NCI-H1105 treated with DMSO at 0.1 percent for 48 hours (cell line): ENCODE measurements at regions not wholly inside any gene's neighbourhood (a gene's known extent, or its start where the extent isn't known, plus 50 kb on each side); places are given as distances from the start of the nearest gene placed in this dataset.

Experiments used
- DNase-seq: peaks from one replicate; lab custom pipeline; 2025; lab: John Stamatoyannopoulos, UW

DNA sequence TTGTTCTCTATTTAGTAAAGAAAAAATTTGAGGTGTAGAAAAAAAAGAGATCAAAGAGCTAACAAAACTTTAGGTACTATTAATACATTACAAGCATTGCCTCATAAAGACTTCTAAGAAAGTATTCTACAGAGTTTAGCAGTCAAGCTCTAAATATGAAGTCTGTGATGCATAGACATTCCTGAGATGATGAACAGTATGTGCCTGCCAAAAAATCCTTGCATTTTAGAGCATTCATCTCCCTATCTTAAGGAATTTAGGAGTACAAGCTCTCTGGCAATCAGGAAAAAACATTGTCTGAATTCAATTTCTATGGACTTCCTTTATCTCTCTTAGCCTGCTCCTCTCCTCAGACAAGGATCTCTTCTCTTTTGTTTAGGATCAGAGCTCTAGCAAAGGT, 202.6 kb upstream of the LRFN5 start:
- DNase-seq: no peak

DNA sequence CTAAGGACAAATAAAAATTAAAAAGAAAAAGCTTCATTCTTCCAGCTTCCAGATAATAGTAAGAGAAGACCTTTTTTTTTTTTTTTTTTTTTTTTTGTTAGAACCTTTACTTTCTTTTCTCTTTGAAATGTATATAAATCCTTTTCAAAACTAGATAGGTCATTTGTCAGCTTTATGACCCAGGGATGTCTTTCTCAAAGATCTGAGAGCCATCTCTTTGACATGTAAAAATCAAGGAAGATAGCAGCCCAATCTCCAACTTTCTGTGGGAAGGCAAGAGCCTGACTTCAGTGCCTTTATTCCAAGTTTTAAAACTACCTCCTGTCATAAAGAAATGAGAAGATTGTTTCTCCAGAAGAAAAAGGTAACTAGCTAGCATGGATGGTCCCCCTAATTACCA, 203.3 kb upstream of the LRFN5 start:
- no peak for DNase-seq

DNA sequence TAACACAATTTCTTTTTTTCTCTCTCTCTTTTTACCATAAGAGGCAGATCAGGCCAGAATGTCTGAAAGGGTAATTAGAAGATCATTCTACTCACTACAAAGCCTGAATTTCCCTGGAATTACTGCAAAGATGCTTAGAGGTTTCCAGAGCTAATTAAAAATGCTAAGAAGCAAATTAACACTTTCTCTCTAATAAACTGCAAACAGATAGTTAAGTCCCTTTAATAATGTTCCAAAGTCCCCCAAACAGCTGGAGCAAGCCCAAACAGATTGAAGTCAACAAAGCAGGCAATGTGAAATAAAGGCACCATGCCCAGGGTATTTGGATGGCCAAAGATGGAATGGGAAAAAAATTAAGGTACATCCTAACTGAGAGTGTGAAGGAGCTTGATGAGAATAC, 208.8 kb upstream of the LRFN5 start:
- peak; percentile 40 for DNase-seq

DNA sequence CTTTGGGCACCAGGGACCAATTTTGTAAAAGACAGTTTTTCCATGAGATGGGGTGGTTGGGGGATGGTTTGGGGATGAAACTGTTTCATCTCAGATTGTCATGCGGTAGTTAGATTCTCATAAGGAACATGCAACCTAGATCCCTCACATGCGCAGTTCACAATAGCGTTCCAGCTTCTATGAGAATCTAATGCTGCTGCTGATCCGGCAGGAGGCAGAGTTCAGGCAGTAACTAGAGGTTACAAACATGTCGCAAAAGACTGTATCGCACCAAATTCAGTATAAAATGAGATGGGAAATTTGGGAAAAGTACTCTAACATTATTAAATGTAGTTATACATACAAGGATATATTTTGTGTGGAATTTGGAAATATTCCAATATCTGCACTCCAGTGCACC, 213.2 kb upstream of the LRFN5 start:
- no peak for DNase-seq

GRCh38 chr14:41392226-41392625, 214.4 kb upstream of the LRFN5 start:
- no peak for DNase-seq

- no peak for DNase-seq
Observed at GRCh38 chr14:41389355-41389754, 217.3 kb upstream of the LRFN5 start.

DNA sequence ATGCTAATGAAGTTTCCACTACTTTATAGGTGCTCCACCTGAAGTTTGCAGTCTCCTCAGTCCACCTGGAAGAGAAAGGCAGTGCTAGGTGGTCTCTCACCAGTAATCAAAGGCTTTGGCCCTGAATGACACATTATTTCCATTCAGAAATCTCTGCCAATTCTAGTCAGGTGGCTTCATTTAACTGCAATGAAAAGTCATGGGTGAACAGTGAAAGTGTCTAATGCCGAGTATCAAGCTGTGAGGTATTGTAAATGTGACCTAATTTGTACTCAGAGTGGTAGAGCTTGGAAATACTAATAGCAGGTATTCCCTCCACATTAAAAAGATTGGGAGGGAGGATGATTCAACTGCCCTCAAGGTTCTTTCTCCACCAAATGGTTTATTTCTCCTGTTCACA, 220.9 kb upstream of the LRFN5 start:
- no peak for DNase-seq

GRCh38 chr14:41380017-41380416, 226.7 kb upstream of the LRFN5 start:
- DNase-seq: no peak

GRCh38 chr14:41378526-41378925, 228.2 kb upstream of the LRFN5 start:
- DNase-seq: no peak

DNA sequence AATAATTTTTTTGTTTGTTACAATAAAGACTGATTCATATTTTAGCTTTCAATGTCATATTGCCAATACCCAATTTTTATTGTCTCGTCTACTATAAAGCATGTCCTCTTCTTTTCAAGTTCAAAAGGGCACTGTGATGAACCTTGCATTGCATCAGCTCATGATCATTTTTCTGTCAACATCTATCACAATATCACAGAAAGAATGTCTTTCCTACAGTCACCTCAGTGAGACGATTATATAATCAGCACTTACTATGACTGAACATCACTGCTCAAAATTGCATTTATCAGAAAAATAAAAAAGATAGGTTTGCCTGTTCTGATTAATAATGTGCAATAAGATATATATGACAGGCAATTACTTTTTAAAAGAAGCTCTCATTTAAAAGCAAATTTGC, 228.7 kb upstream of the LRFN5 start:
- DNase-seq: no peak

DNA sequence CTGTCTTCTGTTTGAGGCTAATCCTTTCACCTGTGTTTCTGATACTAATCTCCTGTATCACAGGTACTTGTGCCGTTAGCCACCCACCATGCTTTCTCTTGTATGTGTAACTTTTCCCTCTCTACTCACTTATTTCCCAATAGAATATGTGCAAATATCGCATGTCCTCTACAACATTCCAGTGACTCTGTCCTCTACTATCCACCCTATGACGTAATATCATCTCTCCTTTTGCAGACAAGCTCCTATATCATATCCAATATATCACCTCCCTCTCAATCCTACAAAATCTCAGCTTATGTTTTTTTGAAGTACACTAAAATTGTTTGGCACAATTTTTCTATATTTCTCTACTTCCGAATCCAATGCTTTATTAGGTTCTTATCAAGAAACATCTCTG, 232.6 kb upstream of the LRFN5 start:
- DNase-seq: no peak

DNA sequence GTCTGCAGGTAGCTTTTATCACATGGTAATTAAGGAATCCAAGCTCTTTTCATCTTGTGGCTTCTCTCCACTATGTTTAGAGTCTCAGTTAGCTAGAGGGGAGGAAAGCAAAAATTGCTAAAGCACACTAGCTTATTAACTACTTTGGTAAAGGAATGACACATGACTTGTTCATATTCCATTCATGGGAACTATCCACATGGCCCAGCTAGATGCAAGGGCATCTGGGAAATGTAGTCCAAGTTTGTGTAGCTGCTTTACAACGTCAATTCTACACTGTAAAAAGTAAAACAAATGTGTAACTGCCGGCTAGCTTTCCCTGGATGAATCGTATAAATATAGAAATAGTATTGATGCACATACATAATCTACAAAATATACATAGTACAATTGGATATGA, 244.5 kb upstream of the LRFN5 start:
- DNase-seq: no peak

- no peak for DNase-seq
Observed at GRCh38 chr14:41360126-41360525, 246.6 kb upstream of the LRFN5 start.

- no peak for DNase-seq
Observed at GRCh38 chr14:41355866-41356265, 250.8 kb upstream of the LRFN5 start.

DNA sequence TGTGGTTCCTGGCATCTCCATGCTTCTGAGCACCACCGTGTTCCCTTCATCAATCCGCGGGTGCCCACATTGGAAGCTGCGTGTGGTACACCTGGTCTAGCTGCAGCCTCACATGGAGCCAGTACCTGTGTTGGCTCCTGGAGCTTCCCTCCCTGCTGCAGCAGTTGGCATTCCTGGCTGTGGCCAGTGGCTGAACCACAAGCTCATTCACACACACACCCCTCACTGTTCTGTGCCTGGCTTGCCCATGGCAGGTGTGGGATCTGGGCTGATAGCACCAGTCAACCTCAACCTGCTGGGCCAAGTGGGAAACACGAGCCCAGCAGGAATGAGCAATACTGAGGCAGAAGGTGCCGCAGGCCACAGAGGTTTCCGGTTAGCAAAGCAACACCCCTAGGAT, 256.2 kb upstream of the LRFN5 start:
- DNase-seq: no peak

DNA sequence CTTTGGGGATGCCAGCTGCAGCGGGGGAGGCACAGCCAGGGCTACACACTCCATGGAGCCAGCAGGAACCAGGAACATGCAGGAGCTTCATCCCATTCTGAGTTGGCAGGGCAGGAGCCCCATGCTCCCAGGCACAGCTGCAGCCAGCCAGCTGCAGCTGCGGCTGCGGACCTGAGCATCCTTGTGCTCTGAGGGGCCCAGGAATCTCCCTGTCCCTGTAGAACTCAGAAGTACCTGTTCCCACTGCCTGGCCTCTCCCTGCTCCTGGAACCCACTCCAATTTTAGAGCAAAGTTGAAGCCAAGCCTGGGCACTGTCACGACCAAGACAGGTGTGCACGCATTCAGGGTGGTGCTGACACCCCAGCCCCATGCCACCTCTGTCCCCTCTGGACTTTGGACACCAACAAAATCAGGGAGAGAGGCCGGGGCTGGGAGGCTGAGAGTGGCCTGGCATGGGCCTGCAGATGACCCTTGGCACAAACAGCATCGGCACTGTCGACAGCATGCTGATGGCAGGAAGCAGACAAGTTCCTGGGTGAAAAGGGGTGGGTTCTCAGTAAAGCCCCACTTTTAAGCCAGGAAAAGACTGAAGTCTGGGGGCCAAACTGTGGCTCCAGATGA, 257.3 kb upstream of the LRFN5 start:
- no peak for DNase-seq

GRCh38 chr14:41343857-41344256, 262.8 kb upstream of the LRFN5 start:
- DNase-seq: no peak

DNA sequence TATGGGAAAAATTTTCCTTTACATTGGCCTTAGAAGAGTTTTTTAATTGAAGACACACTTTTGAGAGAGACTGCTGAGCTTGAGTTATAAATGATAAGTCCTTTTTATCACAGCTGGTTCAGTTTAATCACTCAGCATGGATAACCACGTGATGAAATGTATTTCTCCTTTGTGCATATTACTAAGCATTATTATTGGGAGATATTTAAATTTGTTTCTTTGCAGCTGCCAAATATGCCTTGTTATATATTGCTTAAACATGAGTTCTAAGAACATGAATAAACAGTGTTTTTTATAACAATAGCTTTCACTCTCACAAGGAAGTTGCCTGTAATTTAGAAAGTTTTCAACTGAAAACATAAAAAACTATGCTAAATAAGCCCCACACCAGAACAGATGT, 293.5 kb upstream of the LRFN5 start:
- no peak for DNase-seq

GRCh38 chr14:41303506-41303905, 303.2 kb upstream of the LRFN5 start:
- DNase-seq: peak; percentile 96

DNA sequence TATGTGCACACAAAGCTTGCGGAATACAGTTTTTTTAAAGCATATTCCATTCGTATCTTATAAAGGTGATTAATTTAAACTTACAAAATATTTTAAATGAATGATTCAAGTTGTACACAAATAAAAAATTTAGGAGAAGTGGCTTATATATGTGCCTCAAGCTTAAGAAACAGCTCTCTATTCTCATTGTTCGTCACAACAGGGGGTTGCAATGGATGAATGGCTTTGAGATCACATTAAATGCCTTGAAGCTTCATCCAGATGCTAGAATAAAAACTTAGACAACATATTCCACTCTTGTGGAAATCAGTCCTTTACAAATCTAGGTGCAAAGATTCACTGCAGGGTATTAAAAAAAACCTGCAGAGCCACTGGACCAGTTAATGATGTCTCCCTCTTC, 303.9 kb upstream of the LRFN5 start:
- no peak for DNase-seq

DNA sequence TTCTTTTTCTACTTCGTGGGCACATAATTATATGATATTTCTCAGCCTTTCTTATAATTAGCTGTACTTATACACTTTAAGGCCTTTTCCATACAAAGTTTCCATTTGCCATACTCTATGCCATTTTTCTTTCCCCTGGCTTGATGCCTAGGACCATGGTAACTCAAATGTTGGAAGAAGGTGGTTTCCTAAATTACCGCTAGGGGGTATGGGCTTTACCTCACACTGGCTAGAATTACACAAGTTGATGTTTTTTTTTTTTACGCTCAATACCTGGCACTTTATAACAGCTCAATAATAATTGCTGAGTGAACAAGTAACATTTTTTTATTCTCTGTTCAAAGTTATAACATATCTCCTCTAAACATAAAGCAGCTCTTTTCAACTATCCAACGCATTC, 306.8 kb upstream of the LRFN5 start:
- DNase-seq: peak; percentile 62

DNA sequence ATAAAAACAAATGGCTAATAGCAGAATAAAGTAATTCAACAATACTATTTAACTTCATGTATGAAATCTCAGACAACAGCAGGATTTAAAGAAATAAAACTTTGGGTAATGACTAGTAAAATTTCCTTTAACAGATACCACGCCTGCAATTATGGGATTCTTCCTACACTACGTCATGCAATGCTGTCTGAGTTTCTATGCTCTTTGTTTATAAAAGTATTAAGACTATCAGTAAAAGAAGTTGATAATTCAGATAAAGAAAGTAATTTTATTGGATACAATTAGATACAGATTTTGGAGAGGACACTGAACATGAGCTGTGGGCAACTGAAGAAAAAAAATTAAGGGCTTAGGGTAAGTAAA, 308.4 kb upstream of the LRFN5 start:
- no peak for DNase-seq

GRCh38 chr14:41297576-41298327, 308.9 kb upstream of the LRFN5 start:
- DNase-seq: no peak

DNA sequence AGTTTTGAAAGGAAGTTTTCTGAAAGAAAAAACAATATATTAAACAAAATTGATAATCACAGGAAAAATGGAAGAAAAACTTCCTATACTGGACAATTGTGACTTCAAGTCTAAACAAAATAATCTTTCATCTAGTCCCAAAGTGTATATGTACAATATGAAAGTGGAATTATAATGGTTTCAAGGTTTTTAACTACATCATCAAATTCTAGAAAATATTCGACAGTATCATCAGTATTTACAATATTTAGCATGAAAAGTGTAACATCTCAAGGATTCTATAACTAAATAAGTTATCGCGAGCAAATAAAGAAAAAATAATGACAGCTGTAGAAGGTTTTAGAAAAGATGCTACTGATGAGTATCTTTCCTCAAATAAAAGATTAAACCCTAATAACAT, 310.9 kb upstream of the LRFN5 start:
- DNase-seq: no peak
